Hepatocyte (in vitro differentiated cells): ENCODE measurements at regions not wholly inside any gene's neighbourhood (a gene's known extent, or its start where the extent isn't known, plus 50 kb on each side); places are given as distances from the start of the nearest gene placed in this dataset.

ENCODE experiments used
- DNase-seq: peaks from one replicate; pipeline ENCODE4 v3.0.0-alpha.2; 2016; ENCODE audit warnings: low spot score
- H2AFZ ChIP-seq: fragments of 200-600 bp; sonication (generic); 2 replicates; pipeline ENCODE4 v1.6.0; 2016; ENCODE audit warnings: antibody characterized with exemption, mild to moderate bottlenecking
- H3K27ac ChIP-seq: fragments of 200-600 bp; sonication (generic); 2 replicates; pipeline ENCODE4 v1.5.1; 2016; ENCODE audit warnings: mild to moderate bottlenecking
- H3K27me3 ChIP-seq: fragments of 200-600 bp; sonication (generic); 2 replicates; pipeline ENCODE4 v1.6.1; 2016
- H3K36me3 ChIP-seq: fragments of 200-600 bp; sonication (generic); replicated peaks from 2 replicates; pipeline ENCODE4 v1.5.1; 2016; ENCODE audit warnings: low read depth; ENCODE audit not compliant: insufficient read depth
- H3K4me1 ChIP-seq: fragments of 200-600 bp; sonication (generic); 2 replicates; pipeline ENCODE4 v1.5.1; 2016; ENCODE audit warnings: mild to moderate bottlenecking, moderate library complexity; ENCODE audit not compliant: insufficient read depth
- H3K4me2 ChIP-seq: fragments of 200-600 bp; sonication (generic); 2 replicates; pipeline ENCODE4 v1.6.0; 2016
- H3K4me3 ChIP-seq: fragments of 200-600 bp; sonication (generic); 2 replicates; pipeline ENCODE4 v1.5.1; 2016; ENCODE audit warnings: mild to moderate bottlenecking
- H3K79me2 ChIP-seq: fragments of 200-600 bp; sonication (generic); 2 replicates; pipeline ENCODE4 v1.6.0; 2017; ENCODE audit warnings: mild to moderate bottlenecking
- H3K9me2 ChIP-seq: fragments of 200-600 bp; sonication (generic); replicated peaks from 2 replicates; pipeline ENCODE4 v1.6.0; 2017; ENCODE audit warnings: mild to moderate bottlenecking; ENCODE audit not compliant: insufficient read depth
- H3K9me3 ChIP-seq: fragments of 200-600 bp; sonication (generic); 2 replicates; pipeline ENCODE4 v1.5.1; 2016; ENCODE audit warnings: low read depth, mild to moderate bottlenecking
- H4K20me1 ChIP-seq: fragments of 200-600 bp; sonication (generic); 2 replicates; pipeline ENCODE4 v1.6.0; 2016; ENCODE audit warnings: mild to moderate bottlenecking; ENCODE audit not compliant: insufficient read depth, poor library complexity, severe bottlenecking
- CTCF ChIP-seq: fragments of 200-600 bp; sonication (generic); IDR thresholded peaks from 2 replicates; pipeline ENCODE4 v1.5.1; 2016; ENCODE audit warnings: antibody characterized with exemption, mild to moderate bottlenecking; ENCODE audit not compliant: poor library complexity
- EZH2 ChIP-seq: fragments of 200-600 bp; sonication (generic); IDR thresholded peaks from 2 replicates; pipeline ENCODE4 v1.6.1; 2016; ENCODE audit warnings: antibody characterized with exemption, mild to moderate bottlenecking, borderline replicate concordance
- EZH2phosphoT487 ChIP-seq: fragments of 200-600 bp; sonication (generic); IDR thresholded peaks from one replicate; pipeline ENCODE4 v1.6.1; 2018; ENCODE audit warnings: antibody characterized with exemption, mild to moderate bottlenecking, low read depth, moderate library complexity; ENCODE audit not compliant: unreplicated experiment, severe bottlenecking
- WGBS: methylation state at CpG from one replicate; pipeline ENCODE4 v1.1.6; 2016; ENCODE audit warnings: low lambda C conversion rate; ENCODE audit errors: missing lambda C conversion rate; 5-methylcytosine and 5-hydroxymethylcytosine counted together

- Histone ChIP-seq H3K79me2 (no peaks in the 10 kb centered on the region), H3K4me2 (no peak overlapping the region), H4K20me1 (no peaks in the 10 kb centered on the region), H3K27ac (no peak overlapping the region), H3K4me1 (no peaks in the 10 kb centered on the region), H3K9me2 (no peaks in the 10 kb centered on the region), H3K4me3 (no peak overlapping the region), H3K27me3 (no peaks in the 10 kb centered on the region), H2AFZ (no peak overlapping the region), H3K36me3 (no peaks in the 10 kb centered on the region), H3K9me3 (no peaks in the 10 kb centered on the region)
- TF ChIP-seq EZH2: no peak
- no peak for TF ChIP-seq CTCF
- TF ChIP-seq EZH2phosphoT487: no peak
- WGBS: 89% methylated on average over 2 of the region's 2 CpGs
- no peak for DNase-seq
These were observed 104.5 kb upstream of the ACVR2A start for GRCh38 chr2:147740211-147740927.

GRCh38 chr2:147739508-147739907 lies 105.3 kb upstream of the ACVR2A start:
- no peak overlapping the region for H3K27ac ChIP-seq
- H3K4me3 ChIP-seq: no peak overlapping the region
- no peaks in the 10 kb centered on the region for H3K27me3 ChIP-seq
- 52% methylated on average over 3 of the region's 3 CpGs for WGBS
- TF ChIP-seq EZH2phosphoT487 (no peak), CTCF (no peak), EZH2 (no peak)
- no peaks in the 10 kb centered on the region for H3K4me1 ChIP-seq
- DNase-seq: no peak
- H2AFZ ChIP-seq: no peak overlapping the region
- H3K36me3 ChIP-seq: no peaks in the 10 kb centered on the region
- H3K9me3 ChIP-seq: no peaks in the 10 kb centered on the region
- no peaks in the 10 kb centered on the region for H4K20me1 ChIP-seq
- no peaks in the 10 kb centered on the region for H3K9me2 ChIP-seq
- no peak overlapping the region for H3K4me2 ChIP-seq
- H3K79me2 ChIP-seq: no peaks in the 10 kb centered on the region

GRCh38 chr2:147718831-147719230 lies 126.0 kb upstream of the ACVR2A start:
- TF ChIP-seq EZH2phosphoT487 (no peak), EZH2 (no peak), CTCF (no peak)
- Histone ChIP-seq H3K9me2 (no peaks in the 10 kb centered on the region), H3K79me2 (no peaks in the 10 kb centered on the region), H3K27me3 (no peaks in the 10 kb centered on the region), H3K4me1 (no peaks in the 10 kb centered on the region), H3K4me2 (no peak overlapping the region), H3K4me3 (no peak overlapping the region), H2AFZ (no peak overlapping the region), H4K20me1 (no peaks in the 10 kb centered on the region), H3K36me3 (no peaks in the 10 kb centered on the region), H3K9me3 (no peaks in the 10 kb centered on the region), H3K27ac (no peak overlapping the region)
- WGBS: 77% methylated on average over 2 of the region's 2 CpGs
- no peak for DNase-seq
